ENCODE measurements at regions not wholly inside any gene's neighbourhood (a gene's known extent, or its start where the extent isn't known, plus 50 kb on each side); places are given as distances from the start of the nearest gene placed in this dataset.
A peak's percentile ranks its signal among the peaks of the same experiment; 100 is the strongest.

DNA sequence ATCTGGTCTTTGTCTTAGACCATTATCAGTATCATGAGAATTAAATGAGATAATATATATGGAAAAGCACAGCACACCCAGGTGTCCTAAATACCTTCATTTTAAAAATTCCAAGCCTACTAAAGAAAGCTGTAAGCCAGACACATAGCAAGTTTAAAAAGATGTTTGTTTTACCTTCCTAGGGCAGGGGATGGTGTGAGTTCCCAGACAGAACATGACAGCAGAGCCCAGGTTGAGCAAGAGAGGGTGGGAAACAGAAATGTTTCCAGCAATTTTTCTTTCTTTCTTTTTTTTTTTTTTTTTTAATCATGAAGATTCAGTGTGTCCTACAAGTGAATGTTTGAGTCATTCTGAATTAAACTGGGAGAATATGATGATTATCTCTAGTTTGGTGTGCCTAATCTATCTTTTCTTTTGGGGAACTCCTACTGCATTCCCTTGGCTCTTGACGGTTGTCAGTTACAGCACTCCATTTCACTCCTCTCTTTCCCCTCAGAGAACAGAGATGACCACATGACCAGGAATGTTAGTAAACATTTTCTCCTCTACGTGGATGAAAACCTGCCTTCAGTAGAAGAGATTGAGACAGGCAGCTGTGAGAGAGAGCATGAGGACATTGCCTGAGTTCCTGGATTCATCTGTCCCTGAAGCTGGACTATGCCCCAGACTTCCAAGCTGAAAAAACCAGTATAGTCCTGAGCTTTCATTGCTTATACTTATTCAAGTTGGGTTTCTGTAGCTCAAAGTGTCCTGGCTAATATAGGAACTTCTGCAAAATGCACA lies 54.5 kb upstream of the ARL14 start:
- Histone ChIP-seq H3K27ac (ENCODE audit: poor library complexity, severe bottlenecking) (no peak overlapping the region), H3K36me3 (ENCODE audit: low read depth) (no peaks in the 10 kb centered on the region), H3K4me3 (ENCODE audit: severe bottlenecking) (no peak overlapping the region), H3K9me3 (ENCODE audit: severe bottlenecking) (no peaks in the 10 kb centered on the region), H3K4me1 (ENCODE audit: insufficient read depth, poor library complexity, severe bottlenecking) (no peaks in the 10 kb centered on the region), H3K27me3 (ENCODE audit: insufficient read depth, poor library complexity, severe bottlenecking) (no peaks in the 10 kb centered on the region)
- no peak for TF ChIP-seq CTCF (IDR thresholded peaks at IDR 0.05; ENCODE audit: poor library complexity, severe bottlenecking)
- DNase-seq (ENCODE audit: low spot score) (no peak), ATAC-seq (ENCODE audit: low read depth) (no peak)

DNA sequence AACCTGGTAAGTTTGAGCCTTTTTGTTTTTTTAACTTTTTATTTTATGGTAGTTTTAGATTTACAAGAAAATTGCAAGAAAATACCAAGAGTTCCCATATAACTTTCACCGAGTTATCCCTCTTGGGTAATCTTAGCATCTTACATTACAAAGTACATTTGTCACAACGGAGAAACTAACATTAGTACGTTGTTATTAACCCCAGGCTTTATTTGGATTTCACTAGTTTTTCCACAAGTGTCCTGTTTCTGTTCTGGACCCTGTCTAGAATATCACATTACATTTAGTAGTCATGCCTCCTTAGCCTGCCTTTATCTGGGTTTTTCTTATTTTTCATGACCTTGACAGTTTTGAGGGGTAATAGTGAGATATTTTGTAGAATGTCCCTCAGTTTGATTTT lies 53.5 kb upstream of the KPNA4 start:
- H3K27ac ChIP-seq (ENCODE audit: poor library complexity, severe bottlenecking): no peak overlapping the region
- no peak overlapping the region for H3K4me3 ChIP-seq (ENCODE audit: severe bottlenecking)
- H3K36me3 ChIP-seq (ENCODE audit: low read depth): no peaks in the 10 kb centered on the region
- TF ChIP-seq CTCF (IDR thresholded peaks at IDR 0.05; ENCODE audit: poor library complexity, severe bottlenecking): no peak
- no peak for DNase-seq (ENCODE audit: low spot score)
- no peaks in the 10 kb centered on the region for H3K27me3 ChIP-seq (ENCODE audit: insufficient read depth, poor library complexity, severe bottlenecking)
- H3K4me1 ChIP-seq (ENCODE audit: insufficient read depth, poor library complexity, severe bottlenecking): peaks cover 3% of the 10 kb centered on the region
- no peaks in the 10 kb centered on the region for H3K9me3 ChIP-seq (ENCODE audit: severe bottlenecking)
- no peak for ATAC-seq (ENCODE audit: low read depth)

DNA sequence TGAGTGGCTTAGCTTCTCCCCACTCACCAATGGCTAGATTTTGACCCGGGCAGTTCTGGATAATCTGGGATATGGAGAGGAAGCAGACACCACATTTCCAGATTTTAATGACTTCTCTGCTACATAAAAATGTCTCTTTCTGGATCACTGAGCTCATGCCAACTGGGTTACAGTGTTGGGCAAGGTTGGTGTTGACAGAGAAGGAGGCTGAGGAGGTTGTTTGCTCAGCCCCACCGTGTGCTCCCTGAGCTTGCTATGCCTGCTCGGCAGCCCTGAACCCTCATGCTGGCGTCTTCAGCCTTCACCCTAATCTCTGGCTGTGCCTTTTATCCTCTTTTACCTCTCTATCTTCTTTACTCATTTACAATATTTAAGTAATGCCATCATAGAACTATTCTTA lies 53.0 kb upstream of the KPNA4 start:
- ATAC-seq (ENCODE audit: low read depth): no peak
- no peak for DNase-seq (ENCODE audit: low spot score)
- Histone ChIP-seq H3K36me3 (ENCODE audit: low read depth) (no peaks in the 10 kb centered on the region), H3K27me3 (ENCODE audit: insufficient read depth, poor library complexity, severe bottlenecking) (no peaks in the 10 kb centered on the region), H3K4me3 (ENCODE audit: severe bottlenecking) (no peak overlapping the region), H3K4me1 (ENCODE audit: insufficient read depth, poor library complexity, severe bottlenecking) (peaks cover 3% of the 10 kb centered on the region), H3K27ac (ENCODE audit: poor library complexity, severe bottlenecking) (no peak overlapping the region), H3K9me3 (ENCODE audit: severe bottlenecking) (no peaks in the 10 kb centered on the region)
- no peak for TF ChIP-seq CTCF (IDR thresholded peaks at IDR 0.05; ENCODE audit: poor library complexity, severe bottlenecking)

- TF ChIP-seq CTCF (IDR thresholded peaks at IDR 0.05; ENCODE audit: poor library complexity, severe bottlenecking): no peak
- ATAC-seq (ENCODE audit: low read depth) (no peak), DNase-seq (ENCODE audit: low spot score) (no peak)
- no peaks in the 10 kb centered on the region for H3K27me3 ChIP-seq (ENCODE audit: insufficient read depth, poor library complexity, severe bottlenecking)
- no peaks in the 10 kb centered on the region for H3K9me3 ChIP-seq (ENCODE audit: severe bottlenecking)
- no peak overlapping the region for H3K27ac ChIP-seq (ENCODE audit: poor library complexity, severe bottlenecking)
- H3K36me3 ChIP-seq (ENCODE audit: low read depth): no peaks in the 10 kb centered on the region
- no peak overlapping the region for H3K4me3 ChIP-seq (ENCODE audit: severe bottlenecking)
- peaks cover 3% of the 10 kb centered on the region for H3K4me1 ChIP-seq (ENCODE audit: insufficient read depth, poor library complexity, severe bottlenecking)
Observed at GRCh38 chr3:160617636-160618035, 52.3 kb upstream of the KPNA4 start.

GRCh38 chr3:160616716-160617115 lies 51.3 kb upstream of the KPNA4 start:
- ATAC-seq (ENCODE audit: low read depth): peak; percentile 88
- no peak for TF ChIP-seq CTCF (IDR thresholded peaks at IDR 0.05; ENCODE audit: poor library complexity, severe bottlenecking)
- no peak for DNase-seq (ENCODE audit: low spot score)
- Histone ChIP-seq H3K36me3 (ENCODE audit: low read depth) (no peaks in the 10 kb centered on the region), H3K4me3 (ENCODE audit: severe bottlenecking) (no peak overlapping the region), H3K27ac (ENCODE audit: poor library complexity, severe bottlenecking) (no peak overlapping the region), H3K27me3 (ENCODE audit: insufficient read depth, poor library complexity, severe bottlenecking) (no peaks in the 10 kb centered on the region), H3K9me3 (ENCODE audit: severe bottlenecking) (no peaks in the 10 kb centered on the region), H3K4me1 (ENCODE audit: insufficient read depth, poor library complexity, severe bottlenecking) (peaks cover 3% of the 10 kb centered on the region)

All from RWPE2 (cell line).